Uterus (tissue), 2 donors: ENCODE measurements at regions not wholly inside any gene's neighbourhood (a gene's known extent, or its start where the extent isn't known, plus 50 kb on each side); places are given as distances from the start of the nearest gene placed in this dataset.

ENCODE experiments used
- CTCF ChIP-seq, 4 experiments: fragments of 200-600 bp in 2 of 4; fragments of 450-650 bp in 2 of 4; sonication (generic) in 2 of 4; IDR thresholded peaks; one replicate each; pipeline ENCODE4 v1.5.1; 2016 to 2019; ENCODE audit warnings: antibody characterized with exemption in 4 of 4, mild to moderate bottlenecking in 2 of 4, moderate library complexity in 1 of 4
- POLR2A ChIP-seq, 2 donors: fragments of 450-650 bp; IDR thresholded peaks; one replicate each; pipeline ENCODE4 v1.6.1; 2016; ENCODE audit warnings: antibody characterized with exemption in 2 of 2, mild to moderate bottlenecking in 1 of 2, moderate library complexity in 1 of 2

- TF ChIP-seq CTCF (IDR thresholded peaks at IDR 0.05): no peak
- TF ChIP-seq POLR2A (IDR thresholded peaks at IDR 0.05): no peak
Measured at GRCh38 chr13:63381078-63381859, 1965.6 kb upstream of the PCDH20 start.
